ENCODE measurements at regions not wholly inside any gene's neighbourhood (a gene's known extent, or its start where the extent isn't known, plus 50 kb on each side); places are given as distances from the start of the nearest gene placed in this dataset.

DNA sequence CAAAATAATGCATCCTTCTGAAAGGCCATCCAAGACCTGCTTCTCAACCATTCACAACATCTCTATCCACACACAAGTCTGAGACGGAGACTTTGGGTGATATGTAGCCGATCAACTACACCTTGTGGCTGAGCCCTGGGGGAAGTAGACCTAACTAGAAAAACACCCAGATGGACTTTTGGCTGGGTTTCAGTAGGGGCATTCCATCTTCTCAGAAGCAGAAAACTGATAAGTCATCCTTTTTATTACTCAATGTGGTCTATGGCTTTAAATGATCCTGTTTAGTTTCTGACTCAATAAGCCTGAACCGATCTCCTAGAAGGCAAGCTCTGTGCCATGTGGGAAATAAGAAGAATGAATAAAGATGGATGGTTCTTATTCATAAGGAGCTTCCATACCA lies 82.5 kb upstream of the AFF2 start:
- Mint-ChIP-seq H3K4me3 (no peak overlapping the region), H3K27me3 (no peaks in the 10 kb centered on the region), H3K36me3 (ENCODE audit: low read depth) (no peaks in the 10 kb centered on the region), H3K9me3 (peaks cover 3% of the 10 kb centered on the region), H3K27ac (no peak overlapping the region), H3K4me1 (ENCODE audit: low read depth) (no peaks in the 10 kb centered on the region)
- POLR2A ChIA-PET, result no interaction called here
- intact Hi-C loops (cut with DNase I, micrococcal nuclease), result no loop called here
- CTCF ChIA-PET, result no interaction called here
- H3K4me3 ChIP-seq (ENCODE audit: low read length), result no peak overlapping the region
- no peaks in the 10 kb centered on the region for H3K4me1 ChIP-seq (ENCODE audit: insufficient read depth, low read length)
- no peaks in the 10 kb centered on the region for H3K27me3 ChIP-seq (ENCODE audit: control insufficient read depth in 1 of 2, insufficient read depth in 2 of 2, low read length in 2 of 2)
- peak in 2 of 14 experiments; percentile 9 for DNase-seq
- H3K27ac ChIP-seq (ENCODE audit: low read depth in 1 of 2, low read length in 2 of 2), result no peak overlapping the region
- H3K9me3 ChIP-seq (ENCODE audit: control insufficient read depth in 1 of 2, insufficient read depth in 1 of 2, low read length in 2 of 2), result no peaks in the 10 kb centered on the region
- TF ChIP-seq, protein P1, sequence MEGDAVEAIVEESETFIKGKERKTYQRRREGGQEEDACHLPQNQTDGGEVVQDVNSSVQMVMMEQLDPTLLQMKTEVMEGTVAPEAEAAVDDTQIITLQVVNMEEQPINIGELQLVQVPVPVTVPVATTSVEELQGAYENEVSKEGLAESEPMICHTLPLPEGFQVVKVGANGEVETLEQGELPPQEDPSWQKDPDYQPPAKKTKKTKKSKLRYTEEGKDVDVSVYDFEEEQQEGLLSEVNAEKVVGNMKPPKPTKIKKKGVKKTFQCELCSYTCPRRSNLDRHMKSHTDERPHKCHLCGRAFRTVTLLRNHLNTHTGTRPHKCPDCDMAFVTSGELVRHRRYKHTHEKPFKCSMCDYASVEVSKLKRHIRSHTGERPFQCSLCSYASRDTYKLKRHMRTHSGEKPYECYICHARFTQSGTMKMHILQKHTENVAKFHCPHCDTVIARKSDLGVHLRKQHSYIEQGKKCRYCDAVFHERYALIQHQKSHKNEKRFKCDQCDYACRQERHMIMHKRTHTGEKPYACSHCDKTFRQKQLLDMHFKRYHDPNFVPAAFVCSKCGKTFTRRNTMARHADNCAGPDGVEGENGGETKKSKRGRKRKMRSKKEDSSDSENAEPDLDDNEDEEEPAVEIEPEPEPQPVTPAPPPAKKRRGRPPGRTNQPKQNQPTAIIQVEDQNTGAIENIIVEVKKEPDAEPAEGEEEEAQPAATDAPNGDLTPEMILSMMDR (IDR thresholded peaks at IDR 0.05), result no peak
- no peak for ATAC-seq (ENCODE audit: poor library complexity)
- no peaks in the 10 kb centered on the region for H3K36me3 ChIP-seq (ENCODE audit: insufficient read depth, low read length)

DNA sequence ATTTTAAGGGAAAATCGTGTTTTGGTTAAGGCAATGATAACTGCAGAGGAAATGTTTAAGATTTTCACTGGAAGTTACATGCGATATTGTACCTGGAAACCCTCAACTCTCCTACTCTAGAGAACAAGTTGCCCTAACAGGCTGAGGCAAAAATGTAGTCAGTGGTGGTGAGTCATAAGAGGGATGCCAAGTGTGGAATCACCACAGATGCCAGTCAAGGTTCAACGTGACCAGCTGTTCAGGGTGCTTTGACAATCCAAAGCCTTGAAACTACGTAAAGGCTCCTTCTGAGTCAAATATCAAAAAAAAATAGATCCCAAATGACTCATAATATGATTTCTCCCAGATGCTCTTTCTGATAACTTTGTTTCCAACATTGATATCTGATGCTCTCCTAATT lies 77.9 kb upstream of the AFF2 start:
- no peak for ATAC-seq (ENCODE audit: poor library complexity)
- Histone ChIP-seq H3K27me3 (ENCODE audit: control insufficient read depth in 1 of 2, insufficient read depth in 2 of 2, low read length in 2 of 2) (no peaks in the 10 kb centered on the region), H3K4me1 (ENCODE audit: insufficient read depth, low read length) (no peaks in the 10 kb centered on the region), H3K36me3 (ENCODE audit: insufficient read depth, low read length) (no peaks in the 10 kb centered on the region), H3K27ac (ENCODE audit: low read depth in 1 of 2, low read length in 2 of 2) (no peak overlapping the region), H3K4me3 (ENCODE audit: low read length) (no peak overlapping the region), H3K9me3 (ENCODE audit: control insufficient read depth in 1 of 2, insufficient read depth in 1 of 2, low read length in 2 of 2) (no peaks in the 10 kb centered on the region)
- Mint-ChIP-seq H3K27me3 (no peaks in the 10 kb centered on the region), H3K4me3 (no peak overlapping the region), H3K9me3 (peaks cover 3% of the 10 kb centered on the region), H3K36me3 (ENCODE audit: low read depth) (no peaks in the 10 kb centered on the region), H3K27ac (no peak overlapping the region), H3K4me1 (ENCODE audit: low read depth) (no peaks in the 10 kb centered on the region)
- no peak for DNase-seq
- TF ChIP-seq, protein P1 (IDR thresholded peaks at IDR 0.05), result no peak
- ChIA-PET CTCF (no interaction called here), POLR2A (no interaction called here)
- intact Hi-C loops (cut with DNase I, micrococcal nuclease), result no loop called here

DNA sequence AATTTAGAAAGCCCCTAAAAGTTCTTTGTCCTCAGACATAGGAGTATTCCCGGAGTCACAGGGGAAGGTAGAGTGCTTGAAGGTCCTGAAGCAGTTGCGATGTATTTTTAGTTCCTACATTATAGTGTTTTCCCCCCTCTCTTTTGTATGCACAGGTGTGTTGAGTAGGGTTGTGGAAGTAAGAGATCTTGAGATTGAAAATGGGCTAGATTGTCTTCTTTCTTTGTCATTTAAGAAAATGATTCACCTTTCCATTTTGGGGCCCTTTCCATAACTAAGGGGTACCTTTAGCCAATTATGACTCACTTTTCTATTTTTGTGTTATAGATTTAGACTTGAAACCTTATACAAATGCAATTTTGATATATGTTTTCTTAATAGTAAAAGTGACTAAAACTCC lies 75.8 kb upstream of the AFF2 start:
- no peaks in the 10 kb centered on the region for H3K27me3 ChIP-seq (ENCODE audit: control insufficient read depth in 1 of 2, insufficient read depth in 2 of 2, low read length in 2 of 2)
- Mint-ChIP-seq H3K9me3 (no peaks in the 10 kb centered on the region), H3K27me3 (no peaks in the 10 kb centered on the region), H3K4me1 (ENCODE audit: low read depth) (no peaks in the 10 kb centered on the region), H3K36me3 (ENCODE audit: low read depth) (no peaks in the 10 kb centered on the region), H3K27ac (no peak overlapping the region), H3K4me3 (no peak overlapping the region)
- TF ChIP-seq, protein P1 (IDR thresholded peaks at IDR 0.05), result no peak
- intact Hi-C loops (cut with DNase I, micrococcal nuclease), result no loop called here
- no peaks in the 10 kb centered on the region for H3K36me3 ChIP-seq (ENCODE audit: insufficient read depth, low read length)
- H3K4me1 ChIP-seq (ENCODE audit: insufficient read depth, low read length), result no peaks in the 10 kb centered on the region
- H3K4me3 ChIP-seq (ENCODE audit: low read length), result no peak overlapping the region
- no peak for ATAC-seq (ENCODE audit: poor library complexity)
- no peaks in the 10 kb centered on the region for H3K9me3 ChIP-seq (ENCODE audit: control insufficient read depth in 1 of 2, insufficient read depth in 1 of 2, low read length in 2 of 2)
- ChIA-PET CTCF (no interaction called here), POLR2A (no interaction called here)
- DNase-seq, result no peak
- H3K27ac ChIP-seq (ENCODE audit: low read depth in 1 of 2, low read length in 2 of 2), result no peak overlapping the region
